Effector memory CD8-positive, alpha-beta T cell (primary cell): ENCODE measurements at regions not wholly inside any gene's neighbourhood (a gene's known extent, or its start where the extent isn't known, plus 50 kb on each side); places are given as distances from the start of the nearest gene placed in this dataset.

Experiments
- ATAC-seq: fragments of 150-1000 bp; cut with Tn5 transposase; replicated peaks from 2 replicates; pipeline ENCODE4 v1.10.0; 2021; ENCODE audit warnings: mild to moderate bottlenecking, moderate library complexity
- DNase-seq, 3 experiments: peaks; one replicate each; pipeline ENCODE4 v3.0.0; 2021
- H3K27ac Mint-ChIP-seq, 2 donors: one replicate each; pipeline ENCODE4 v1.8.0; 2022; ENCODE audit warnings: mild to moderate bottlenecking in 2 of 2, mixed read lengths in 2 of 2, moderate library complexity in 2 of 2
- H3K27me3 Mint-ChIP-seq, 2 donors: one replicate each; pipeline ENCODE4 v1.8.0; 2022; ENCODE audit warnings: mixed read lengths in 2 of 2
- H3K36me3 Mint-ChIP-seq: one replicate; pipeline ENCODE4 v1.8.0; 2022; ENCODE audit warnings: mild to moderate bottlenecking, moderate library complexity, mixed read lengths; ENCODE audit not compliant: insufficient read depth
- H3K4me1 Mint-ChIP-seq, 2 donors: one replicate each; pipeline ENCODE4 v1.8.0; 2022; ENCODE audit warnings: low read depth in 2 of 2, mixed read lengths in 2 of 2
- H3K4me3 Mint-ChIP-seq, 2 donors: one replicate each; pipeline ENCODE4 v1.8.0; 2022; ENCODE audit warnings: mild to moderate bottlenecking in 2 of 2, mixed read lengths in 2 of 2, moderate library complexity in 2 of 2
- H3K9me3 Mint-ChIP-seq, 2 donors: one replicate each; pipeline ENCODE4 v1.8.0; 2022; ENCODE audit warnings: mixed read lengths in 2 of 2

DNA sequence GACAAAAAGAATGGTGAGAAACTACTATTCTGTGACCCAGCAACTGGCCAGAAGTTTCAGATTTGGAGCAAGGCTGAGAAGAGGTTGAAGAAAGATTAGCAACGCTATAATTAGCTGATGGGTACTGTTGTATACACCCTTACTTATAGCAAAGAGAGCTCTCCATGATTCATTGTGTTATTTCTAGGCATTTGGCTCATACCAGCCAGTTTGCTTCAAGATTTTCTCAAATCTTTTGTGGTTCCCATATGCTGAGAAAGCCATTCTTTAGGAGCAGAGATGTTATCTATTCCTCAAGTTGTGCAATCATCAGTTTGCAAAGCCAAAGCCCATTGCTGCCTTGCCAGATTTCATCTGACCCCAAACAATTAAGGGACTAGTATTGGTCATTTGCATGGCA is 179.4 kb downstream of the ETS1 start:
- ATAC-seq (no peak), DNase-seq (no peak)
- Mint-ChIP-seq H3K9me3 (no peaks in the 10 kb centered on the region), H3K4me1 (peaks cover 9 to 10% of the 10 kb centered on the region in 2 donors), H3K4me3 (no peak overlapping the region), H3K27ac (no peak overlapping the region), H3K27me3 (no peaks in the 10 kb centered on the region), H3K36me3 (no peaks in the 10 kb centered on the region)

DNA sequence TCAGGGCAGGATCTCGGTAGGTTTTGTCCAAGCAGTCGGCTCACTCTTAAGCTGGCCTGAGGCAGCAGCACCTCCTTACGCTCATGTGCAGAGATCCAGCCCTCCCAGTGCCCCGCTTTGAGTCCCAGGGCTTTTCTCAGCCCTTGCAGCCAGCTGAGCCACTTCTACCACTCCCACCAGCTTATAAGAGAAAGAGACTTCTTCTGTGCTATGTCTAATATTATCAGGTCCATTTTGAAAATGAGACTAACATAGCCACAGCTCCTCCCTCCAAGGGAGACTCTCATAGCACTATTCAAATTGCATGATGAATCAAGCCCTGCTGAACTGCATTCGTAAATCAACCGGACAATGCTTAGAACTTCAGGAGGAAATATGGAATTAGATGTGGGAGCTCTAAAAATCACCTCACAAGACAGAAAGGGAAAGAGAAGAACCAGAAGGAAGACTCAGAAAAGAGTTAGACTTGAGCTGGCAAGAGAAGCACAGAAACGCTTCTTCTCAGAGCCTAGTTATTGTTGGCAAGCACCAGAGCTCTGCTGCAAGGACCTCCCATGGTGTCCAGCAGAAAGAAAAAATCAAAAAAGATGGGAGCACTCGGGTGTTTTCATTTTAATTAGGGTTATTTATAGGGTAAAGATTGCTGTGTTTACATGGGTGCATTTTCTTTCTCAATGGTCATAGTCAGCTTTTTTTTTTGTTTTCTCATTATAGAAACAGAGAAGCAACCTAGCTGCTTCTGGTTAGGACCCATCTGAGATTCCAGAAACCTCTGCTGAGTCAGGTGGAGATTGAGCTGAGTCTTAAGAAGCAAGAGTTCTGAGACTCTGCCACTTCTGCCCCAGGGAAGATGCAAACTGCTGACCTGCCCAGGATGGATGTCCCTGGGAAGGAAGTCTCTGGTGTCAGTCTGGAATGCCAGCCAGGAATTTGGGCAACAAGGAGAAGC is 181.4 kb downstream of the ETS1 start:
- Mint-ChIP-seq H3K27me3 (no peaks in the 10 kb centered on the region), H3K4me1 (peaks cover 9 to 10% of the 10 kb centered on the region in 2 donors), H3K4me3 (no peak overlapping the region), H3K9me3 (no peaks in the 10 kb centered on the region), H3K27ac (peak overlapping the region in 1 of 2 donors; percentile 66), H3K36me3 (no peaks in the 10 kb centered on the region)
- ATAC-seq: no peak
- DNase-seq: no peak

DNA sequence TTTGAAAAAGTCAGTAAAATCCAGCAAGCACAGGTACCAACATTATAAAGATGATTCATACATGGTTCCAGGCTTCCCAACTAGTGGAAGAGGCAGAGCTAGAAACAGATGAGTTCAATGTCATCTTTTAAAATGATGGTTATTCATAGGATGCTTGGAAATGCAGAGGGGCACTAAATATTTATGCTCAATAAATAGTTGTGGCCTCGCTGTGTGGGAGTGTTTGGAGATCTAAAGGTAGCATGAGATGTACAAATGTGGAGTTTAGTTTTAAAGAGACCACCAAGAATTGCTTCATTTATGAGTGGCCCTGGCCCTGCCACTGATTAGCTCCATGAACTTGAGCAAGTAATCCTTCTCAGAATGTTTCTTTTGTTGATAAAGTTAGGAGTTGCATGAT is 182.2 kb downstream of the ETS1 start:
- Mint-ChIP-seq H3K4me3 (no peak overlapping the region), H3K9me3 (no peaks in the 10 kb centered on the region), H3K27me3 (no peaks in the 10 kb centered on the region), H3K27ac (no peak overlapping the region), H3K36me3 (no peaks in the 10 kb centered on the region), H3K4me1 (peaks cover 9 to 10% of the 10 kb centered on the region in 2 donors)
- DNase-seq (no peak), ATAC-seq (no peak)

- Mint-ChIP-seq H3K36me3 (no peaks in the 10 kb centered on the region), H3K27ac (no peak overlapping the region), H3K4me3 (no peak overlapping the region), H3K4me1 (peaks cover 9 to 10% of the 10 kb centered on the region in 2 donors), H3K9me3 (no peaks in the 10 kb centered on the region), H3K27me3 (no peaks in the 10 kb centered on the region)
- no peak for DNase-seq
- no peak for ATAC-seq
Observed at GRCh38 chr11:128404437-128404836, 182.9 kb downstream of the ETS1 start.

GRCh38 chr11:128400382-128401203 is 186.8 kb downstream of the ETS1 start:
- ATAC-seq: no peak
- DNase-seq: no peak
- H3K4me3 Mint-ChIP-seq: no peak overlapping the region
- H3K36me3 Mint-ChIP-seq: no peaks in the 10 kb centered on the region
- peaks cover 10 to 13% of the 10 kb centered on the region in 2 donors for H3K4me1 Mint-ChIP-seq
- no peaks in the 10 kb centered on the region for H3K9me3 Mint-ChIP-seq
- no peaks in the 10 kb centered on the region for H3K27me3 Mint-ChIP-seq
- peak overlapping the region in 1 of 2 donors; percentile 51 for H3K27ac Mint-ChIP-seq

GRCh38 chr11:128399251-128400121 is 187.9 kb downstream of the ETS1 start:
- no peak for ATAC-seq
- H3K4me3 Mint-ChIP-seq: no peak overlapping the region
- H3K27ac Mint-ChIP-seq: no peak overlapping the region
- H3K27me3 Mint-ChIP-seq: no peaks in the 10 kb centered on the region
- H3K9me3 Mint-ChIP-seq: no peaks in the 10 kb centered on the region
- peaks cover 10 to 13% of the 10 kb centered on the region in 2 donors for H3K4me1 Mint-ChIP-seq
- H3K36me3 Mint-ChIP-seq: no peaks in the 10 kb centered on the region
- DNase-seq: no peak

DNA sequence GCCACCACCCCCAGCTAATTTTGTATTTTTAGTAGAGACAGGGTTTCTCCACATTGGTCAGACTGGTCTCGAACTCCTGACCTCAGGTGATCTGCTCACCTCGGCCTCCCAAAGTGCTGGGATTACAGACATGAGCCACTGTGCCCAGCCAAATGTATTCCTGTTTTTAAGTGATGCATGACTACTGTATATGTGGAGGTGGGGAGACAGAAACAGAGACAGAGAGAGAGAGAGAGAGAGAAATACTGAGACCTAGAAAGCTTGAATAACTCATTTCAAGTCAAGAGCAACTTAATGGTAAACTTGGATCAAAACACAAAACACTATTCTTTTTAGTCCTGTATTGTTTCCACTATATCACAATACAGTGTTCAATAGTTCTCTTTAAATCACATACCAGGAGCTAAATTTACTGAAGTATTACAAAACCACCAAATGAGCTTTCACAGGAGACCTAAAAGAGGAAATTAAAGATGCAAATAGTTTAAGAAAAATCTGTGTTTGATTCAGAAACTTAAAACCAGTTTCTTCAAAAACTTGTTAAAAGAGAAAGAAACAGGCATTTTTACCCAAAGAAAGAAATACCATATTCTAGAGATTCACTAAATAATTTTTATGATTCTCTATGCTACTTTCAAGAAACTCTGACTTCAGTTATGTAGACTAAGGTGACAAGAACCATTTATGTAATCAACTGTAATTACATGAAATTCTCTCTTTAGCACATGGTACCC is 188.7 kb downstream of the ETS1 start:
- H3K27ac Mint-ChIP-seq: no peak overlapping the region
- H3K36me3 Mint-ChIP-seq: no peaks in the 10 kb centered on the region
- H3K27me3 Mint-ChIP-seq: no peaks in the 10 kb centered on the region
- DNase-seq: no peak
- no peak overlapping the region for H3K4me3 Mint-ChIP-seq
- ATAC-seq: no peak
- H3K4me1 Mint-ChIP-seq: peaks cover 10 to 14% of the 10 kb centered on the region in 2 donors
- H3K9me3 Mint-ChIP-seq: no peaks in the 10 kb centered on the region

GRCh38 chr11:128397362-128397761 is 190.0 kb downstream of the ETS1 start:
- Mint-ChIP-seq H3K9me3 (no peaks in the 10 kb centered on the region), H3K4me3 (no peak overlapping the region), H3K27me3 (no peaks in the 10 kb centered on the region), H3K4me1 (peaks cover 10 to 17% of the 10 kb centered on the region in 2 donors), H3K36me3 (no peaks in the 10 kb centered on the region), H3K27ac (no peak overlapping the region)
- ATAC-seq (no peak), DNase-seq (no peak)

DNA sequence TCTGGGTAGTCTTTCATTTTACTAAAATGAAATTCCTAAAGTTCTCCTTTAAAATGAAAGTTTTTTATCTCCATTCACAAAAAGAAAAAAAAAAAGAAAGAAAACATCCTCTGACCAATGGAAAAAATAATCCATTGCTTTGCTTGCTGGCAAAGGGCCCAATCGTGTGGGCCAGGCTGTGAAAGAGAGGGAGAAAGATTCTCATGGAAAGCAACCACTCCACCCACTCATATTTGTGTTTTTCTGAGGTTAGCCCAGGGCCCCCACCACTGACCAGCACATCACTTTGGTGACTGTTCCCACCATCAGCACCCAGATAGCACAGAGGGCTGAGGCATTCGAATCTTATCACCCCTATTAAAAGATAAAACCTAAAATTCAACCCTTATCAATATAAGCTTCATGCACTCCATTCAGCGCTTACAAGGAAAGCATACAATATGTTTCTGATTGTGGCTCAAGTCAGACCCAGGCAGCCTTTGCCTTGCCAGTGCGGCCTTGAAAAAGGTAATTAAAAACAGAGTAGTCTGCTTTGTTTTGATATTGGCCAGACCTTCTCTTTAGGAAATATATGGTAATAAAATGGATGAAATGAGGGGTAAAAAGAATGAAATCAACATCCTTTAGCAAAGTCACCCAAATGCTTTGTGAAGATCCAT is 192.8 kb downstream of the ETS1 start:
- H3K27ac Mint-ChIP-seq: no peak overlapping the region
- no peak overlapping the region for H3K4me3 Mint-ChIP-seq
- DNase-seq (no peak), ATAC-seq (no peak)
- H3K36me3 Mint-ChIP-seq: no peaks in the 10 kb centered on the region
- no peaks in the 10 kb centered on the region for H3K27me3 Mint-ChIP-seq
- peaks cover 10 to 17% of the 10 kb centered on the region in 2 donors for H3K4me1 Mint-ChIP-seq
- H3K9me3 Mint-ChIP-seq: no peaks in the 10 kb centered on the region

DNA sequence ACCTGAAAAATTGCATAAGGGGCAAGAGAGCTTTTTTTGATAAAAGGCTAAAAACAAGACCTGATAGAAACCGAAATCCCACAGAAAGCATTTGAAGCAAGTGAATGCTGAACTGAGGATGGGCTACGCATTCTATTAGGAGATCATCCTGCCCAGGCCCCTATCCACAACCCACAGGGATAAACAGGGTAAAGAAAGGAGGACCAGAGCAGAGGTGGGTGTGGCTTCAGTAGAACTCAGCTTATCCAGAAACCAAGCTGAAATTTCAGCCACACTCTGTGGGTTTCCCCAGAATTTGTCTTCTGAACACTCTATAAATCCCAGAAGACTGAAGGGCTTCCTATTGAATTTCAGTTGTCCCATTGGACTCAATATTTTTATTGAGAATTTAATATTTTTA is 195.1 kb downstream of the ETS1 start:
- ATAC-seq (no peak), DNase-seq (no peak)
- Mint-ChIP-seq H3K27ac (no peak overlapping the region), H3K4me1 (peaks cover 2 to 10% of the 10 kb centered on the region in 2 donors), H3K4me3 (no peak overlapping the region), H3K36me3 (no peaks in the 10 kb centered on the region), H3K9me3 (no peaks in the 10 kb centered on the region), H3K27me3 (no peaks in the 10 kb centered on the region)

DNA sequence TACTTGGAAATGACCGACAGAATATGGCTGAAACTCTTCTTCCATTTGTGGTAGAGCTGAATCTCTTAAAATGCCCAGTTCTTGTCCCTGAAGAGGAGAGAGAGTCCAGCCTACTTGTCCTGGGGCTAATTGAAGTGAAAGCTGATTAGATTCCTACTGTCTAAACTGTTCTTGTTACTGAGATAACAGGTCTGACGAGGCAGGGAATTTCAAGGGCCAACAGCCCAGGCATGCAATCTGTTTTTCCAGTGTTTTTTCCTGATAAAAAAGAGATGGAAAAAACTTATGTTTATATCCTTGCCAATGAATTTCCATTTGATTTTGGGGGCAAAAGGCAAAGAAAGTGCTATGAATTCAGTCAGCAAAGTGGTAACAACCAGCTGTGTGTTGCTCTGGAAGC is 195.5 kb downstream of the ETS1 start:
- Mint-ChIP-seq H3K4me1 (peaks cover 2 to 8% of the 10 kb centered on the region in 2 donors), H3K27me3 (no peaks in the 10 kb centered on the region)
- no peak for DNase-seq

DNA sequence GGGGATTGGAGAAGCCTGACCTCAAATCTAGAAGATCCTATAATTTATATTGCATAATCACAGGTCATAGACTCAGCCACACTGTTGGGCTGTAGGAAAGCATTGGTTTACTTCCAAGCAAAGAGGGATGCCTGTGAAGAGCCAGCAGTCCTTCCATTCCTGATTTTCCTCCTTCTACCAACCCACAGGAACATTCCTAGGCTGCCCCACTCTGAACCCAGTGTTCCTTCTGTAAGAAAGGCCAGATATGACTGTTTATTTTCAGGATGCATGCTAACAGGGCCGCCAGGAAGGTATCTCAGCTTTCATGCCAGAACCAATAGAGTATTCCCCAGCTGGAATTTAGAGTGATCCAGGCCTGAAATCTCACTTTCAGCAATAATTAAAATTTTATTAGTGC is 197.1 kb downstream of the ETS1 start:
- peaks cover 4 to 8% of the 10 kb centered on the region in 2 donors for H3K4me1 Mint-ChIP-seq
- H3K27me3 Mint-ChIP-seq: no peaks in the 10 kb centered on the region
- H3K4me3 Mint-ChIP-seq: no peak overlapping the region
- DNase-seq: no peak
- H3K9me3 Mint-ChIP-seq: no peaks in the 10 kb centered on the region
- no peak for ATAC-seq
- H3K36me3 Mint-ChIP-seq: peaks cover 3% of the 10 kb centered on the region
- H3K27ac Mint-ChIP-seq: no peak overlapping the region

More for the DNA sequence above, 195.5 kb downstream of the ETS1 start:
- Mint-ChIP-seq H3K4me3 (no peak overlapping the region), H3K9me3 (no peaks in the 10 kb centered on the region), H3K27ac (no peak overlapping the region), H3K36me3 (no peaks in the 10 kb centered on the region)
- ATAC-seq: no peak
